ENCODE measurements at regions not wholly inside any gene's neighbourhood (a gene's known extent, or its start where the extent isn't known, plus 50 kb on each side); places are given as distances from the start of the nearest gene placed in this dataset.

- no peak for FAIRE-seq
- H3K79me2 ChIP-seq (ENCODE audit: control insufficient read depth in 1 of 2, insufficient read depth in 2 of 2, low read length in 2 of 2) = no peaks in the 10 kb centered on the region
- no peaks in the 10 kb centered on the region for H3K27me3 ChIP-seq (replicated peaks in 1 of 4; ENCODE audit: control insufficient read depth in 3 of 4, extremely low read depth in 1 of 4, insufficient read depth in 3 of 4, low read length in 3 of 4)
- H3K4me3 ChIP-seq (ENCODE audit: extremely low read depth in 1 of 4, insufficient read depth in 2 of 4, low read depth in 3 of 4, low read length in 4 of 4) = no peak overlapping the region
- no peaks in the 10 kb centered on the region for H4K20me1 ChIP-seq (replicated peaks in 1 of 2; ENCODE audit: control insufficient read depth in 1 of 2, insufficient read depth in 2 of 2, low read length in 2 of 2)
- no peak overlapping the region for H2BK12ac ChIP-seq (ENCODE audit: low read depth, low read length)
- no peaks in the 10 kb centered on the region for H3K36me3 ChIP-seq (ENCODE audit: control insufficient read depth in 2 of 4, insufficient read depth in 4 of 4, low read length in 3 of 4)
- H3K27ac ChIP-seq (ENCODE audit: low read depth, low read length) = no peak overlapping the region
- H4K8ac ChIP-seq (ENCODE audit: extremely low read depth, insufficient read depth, low read length) = no peak overlapping the region
- no peak overlapping the region for H3K23ac ChIP-seq (ENCODE audit: insufficient read length)
- no peak overlapping the region for H3K56ac ChIP-seq (replicated peaks; ENCODE audit: insufficient read length, low read depth, low read length)
- H3K18ac ChIP-seq (ENCODE audit: extremely low read depth, low read length) = no peak overlapping the region
- no peaks in the 10 kb centered on the region for H3K4me1 ChIP-seq (replicated peaks in 1 of 4; ENCODE audit: control insufficient read depth in 3 of 4, insufficient read depth in 4 of 4, low read length in 3 of 4)
- H3K4ac ChIP-seq (replicated peaks; ENCODE audit: insufficient read length, low read depth, low read length) = no peak overlapping the region
- POLR2A ChIA-PET (ENCODE audit: partially characterized antibody) = interaction anchor here (0.9 kb wide), 1 partner anchor 35 kb away, joined by 3 read pairs; no protein-coding TSS in a partner anchor
- H3K14ac ChIP-seq (ENCODE audit: insufficient read length) = no peak overlapping the region
- H2AK5ac ChIP-seq (ENCODE audit: low read depth, low read length) = no peak overlapping the region
- 88% methylated on average over 1 of the region's 1 CpG; no CpG with 5 or more reads in 1 of the 2 experiments for WGBS, 2 experiments (ENCODE audit: extremely low coverage in 1 of 2, insufficient coverage in 1 of 2, insufficient read length in 1 of 2, insufficient replicate concordance in 2 of 2, low coverage in 1 of 2, low lambda C conversion rate in 2 of 2, missing lambda C conversion rate in 1 of 2)
- CTCF ChIA-PET (ENCODE audit: partially characterized antibody) = no interaction called here
- no peak overlapping the region for H2BK15ac ChIP-seq (ENCODE audit: low read length)
- no peak overlapping the region for H2AFZ ChIP-seq (ENCODE audit: low read length)
- H2BK120ac ChIP-seq (replicated peaks; ENCODE audit: low read depth, low read length) = no peak overlapping the region
- no peak overlapping the region for H4K5ac ChIP-seq (ENCODE audit: insufficient read length, low read depth, low read length)
- H3K4me2 ChIP-seq (ENCODE audit: insufficient read depth in 1 of 2, low read depth in 2 of 2, low read length in 2 of 2) = no peak overlapping the region
- H3K79me1 ChIP-seq (ENCODE audit: low read depth, low read length) = no peaks in the 10 kb centered on the region
- H3K9ac ChIP-seq (replicated peaks in 1 of 4; ENCODE audit: extremely low read depth in 1 of 4, low read depth in 3 of 4, low read length in 3 of 4) = no peak overlapping the region
- no peak overlapping the region for H2BK20ac ChIP-seq (ENCODE audit: low read length)
- DNase-seq (ENCODE audit: low read depth in 1 of 2, low spot score in 2 of 2) = no peak
- no peak overlapping the region for H2BK5ac ChIP-seq (ENCODE audit: low read depth, low read length)
- H3K9me3 ChIP-seq (ENCODE audit: insufficient read depth in 2 of 2, low read depth in 1 of 2, low read length in 1 of 2) = no peaks in the 10 kb centered on the region
- H4K91ac ChIP-seq (replicated peaks; ENCODE audit: insufficient read length, low read length) = no peak overlapping the region
- H3K23me2 ChIP-seq (ENCODE audit: low read depth, low read length) = no peaks in the 10 kb centered on the region; the same call in 1 of the 2 replicates
- TF ChIP-seq RXRA (IDR thresholded peaks at IDR 0.05; ENCODE audit: insufficient read depth, low read depth, low read length) = no peak
Observed at GRCh38 chr5:28208356-28208755, 1170.0 kb upstream of the CDH9 start.

All from H1 (cell line).